GM12892 (cell line): ENCODE measurements at regions not wholly inside any gene's neighbourhood (a gene's known extent, or its start where the extent isn't known, plus 50 kb on each side); places are given as distances from the start of the nearest gene placed in this dataset.

Experiments used
- DNase-seq: peaks from one replicate; pipeline ENCODE4 v3.0.0; 2011; ENCODE audit not compliant: insufficient read length
- FAIRE-seq: peaks from 2 replicates; lab custom pipeline; 2011; peaks lifted over from hg19 to GRCh38; lab: Jason Lieb, UNC
- POLR2A ChIP-seq: IDR thresholded peaks from 2 replicates; pipeline ENCODE4 v1.6.1; 2011; ENCODE audit warnings: low read depth, low read length, control low read depth
- POLR2AphosphoS5 ChIP-seq: IDR thresholded peaks from 2 replicates; pipeline ENCODE4 v1.6.1; 2011; ENCODE audit warnings: low read depth, low read length, control low read depth
- TAF1 ChIP-seq: IDR thresholded peaks from 2 replicates; pipeline ENCODE4 v1.6.1; 2011; ENCODE audit warnings: low read depth, mild to moderate bottlenecking, control low read depth, low read length, borderline replicate concordance

DNA sequence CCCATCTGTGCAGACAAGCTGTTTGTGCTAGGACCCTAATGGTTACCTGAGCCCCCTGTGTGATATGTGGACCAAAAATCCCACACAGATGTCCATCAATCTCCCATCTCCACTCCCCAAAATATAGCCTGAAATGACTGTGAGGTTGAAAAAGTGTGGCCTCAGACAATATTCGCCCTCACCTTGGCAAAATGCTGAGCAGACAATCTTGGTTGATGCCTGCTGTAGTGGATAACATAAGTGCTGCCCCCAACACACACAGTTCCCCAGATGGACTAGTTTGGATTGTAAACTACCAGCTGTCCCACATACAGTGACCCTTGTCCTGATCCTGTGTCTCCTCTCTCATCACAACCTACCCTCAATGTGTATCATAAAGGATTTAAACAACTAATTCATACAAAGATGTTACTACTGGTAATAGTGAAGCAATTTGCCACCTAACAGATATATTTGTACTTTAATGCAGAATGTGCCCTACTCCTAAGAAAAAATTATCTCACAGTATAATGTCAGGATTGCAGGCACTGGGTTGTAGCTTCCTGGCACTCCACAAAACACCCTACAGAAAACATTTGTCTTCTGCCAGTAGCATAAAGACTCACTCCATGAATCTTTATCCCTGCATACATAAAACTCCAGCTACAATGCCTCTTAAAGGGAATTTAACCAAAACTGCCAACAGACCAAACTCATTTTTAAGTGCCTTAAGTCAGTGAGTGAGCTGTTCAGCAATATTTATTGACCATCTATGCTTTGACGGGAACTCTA, 161.6 kb downstream of the FBXO15 start:
- TF ChIP-seq POLR2AphosphoS5 (no peak), TAF1 (no peak), POLR2A (no peak)
- DNase-seq: no peak
- no peak for FAIRE-seq

DNA sequence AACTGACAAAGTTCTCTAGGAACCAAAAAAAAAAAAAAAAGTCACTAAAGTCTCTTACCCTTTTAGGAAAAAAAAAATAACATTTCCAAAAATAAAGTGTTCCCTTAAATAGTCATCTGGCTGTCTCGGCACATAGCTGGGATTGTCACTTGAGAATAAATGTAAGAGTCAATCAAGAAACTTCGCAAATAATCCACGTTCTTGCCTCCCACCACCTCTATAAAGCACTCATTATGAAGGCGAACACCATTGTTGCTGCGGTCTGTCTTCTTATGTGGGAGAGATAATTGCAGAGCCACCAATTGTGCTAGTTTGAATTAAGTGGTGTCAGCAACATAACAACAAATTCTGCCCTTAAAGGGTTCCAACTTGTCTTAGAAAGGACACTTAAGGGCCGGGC, 163.7 kb downstream of the FBXO15 start:
- FAIRE-seq (no peak), DNase-seq (no peak)
- TF ChIP-seq TAF1 (no peak), POLR2A (no peak), POLR2AphosphoS5 (no peak)

DNA sequence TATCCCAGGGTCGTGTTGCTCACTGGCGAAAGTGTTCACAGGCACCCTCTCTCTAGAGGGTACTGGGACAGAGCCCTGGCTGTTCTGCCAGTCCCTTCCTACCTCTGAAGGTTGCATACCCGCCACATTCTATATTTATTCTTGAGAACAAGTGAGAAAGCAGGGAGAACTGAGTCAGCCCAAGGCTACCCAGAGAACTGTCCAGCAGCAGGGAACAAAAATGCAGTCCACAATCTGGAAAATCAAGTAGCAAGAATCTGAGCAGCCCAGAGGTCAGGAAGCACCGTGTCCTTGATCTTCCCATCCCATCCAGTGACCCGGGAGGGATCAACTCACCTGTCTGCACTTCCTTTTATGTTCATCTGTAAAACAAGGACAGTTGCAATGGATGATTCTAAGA, 164.1 kb downstream of the FBXO15 start:
- TF ChIP-seq POLR2A (no peak), POLR2AphosphoS5 (no peak), TAF1 (no peak)
- FAIRE-seq: no peak

DNA sequence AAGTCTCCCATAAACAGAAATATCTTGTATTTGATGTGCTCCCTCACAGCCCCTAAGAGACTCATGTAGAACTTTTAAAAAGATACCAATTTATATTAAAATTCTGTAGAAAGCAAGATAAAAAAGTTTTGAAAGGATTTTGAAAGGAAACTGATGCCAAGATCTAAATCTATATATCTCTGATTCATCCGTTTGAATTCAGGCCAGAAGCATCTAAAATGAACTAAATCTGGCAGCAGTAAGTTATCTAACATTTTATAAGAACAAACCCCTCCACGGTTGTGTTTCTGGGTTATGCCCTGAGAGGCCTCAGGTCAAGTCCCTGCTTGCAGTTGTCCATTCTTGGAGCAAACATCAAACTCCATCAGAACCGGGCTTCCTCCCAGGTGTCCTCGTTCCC, 165.8 kb downstream of the FBXO15 start:
- no peak for FAIRE-seq
- TF ChIP-seq POLR2A (no peak), TAF1 (no peak), POLR2AphosphoS5 (no peak)

More for the DNA sequence above, 164.1 kb downstream of the FBXO15 start:
- DNase-seq: no peak

DNA sequence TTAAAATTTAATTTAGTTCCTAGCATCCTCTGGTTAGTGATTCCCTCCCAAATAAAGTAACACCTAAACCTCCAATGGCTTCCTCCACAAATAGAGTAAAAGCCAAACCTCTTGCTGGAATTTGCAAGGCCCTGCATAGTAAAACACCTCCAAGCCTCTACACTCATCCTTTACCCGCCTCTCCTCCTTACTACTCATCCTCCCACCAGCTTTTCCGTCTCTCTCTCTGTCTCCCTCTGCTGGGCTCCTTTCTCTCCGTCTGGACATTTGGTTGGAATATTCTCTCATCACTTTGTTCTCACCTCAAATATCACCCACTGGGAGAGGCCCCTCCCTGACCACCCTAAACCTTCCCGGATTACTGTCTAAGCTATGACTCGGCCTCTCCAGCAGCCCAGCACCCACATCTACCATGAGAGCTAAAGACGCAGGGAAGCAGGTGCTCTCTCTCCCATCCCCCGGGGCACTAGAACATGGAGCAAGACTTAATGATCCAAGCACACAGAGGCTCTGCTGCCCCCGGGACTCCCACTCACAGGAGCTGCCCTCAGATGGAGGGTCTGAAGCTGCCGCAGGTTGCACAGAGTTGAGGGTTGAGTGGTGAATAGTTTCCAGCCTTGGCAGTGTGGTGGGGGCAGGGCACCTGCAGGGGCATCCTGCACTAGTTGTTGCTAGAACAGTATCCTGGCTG, 167.2 kb downstream of the FBXO15 start:
- FAIRE-seq: no peak

More for the DNA sequence above, 165.8 kb downstream of the FBXO15 start:
- no peak for DNase-seq

DNA sequence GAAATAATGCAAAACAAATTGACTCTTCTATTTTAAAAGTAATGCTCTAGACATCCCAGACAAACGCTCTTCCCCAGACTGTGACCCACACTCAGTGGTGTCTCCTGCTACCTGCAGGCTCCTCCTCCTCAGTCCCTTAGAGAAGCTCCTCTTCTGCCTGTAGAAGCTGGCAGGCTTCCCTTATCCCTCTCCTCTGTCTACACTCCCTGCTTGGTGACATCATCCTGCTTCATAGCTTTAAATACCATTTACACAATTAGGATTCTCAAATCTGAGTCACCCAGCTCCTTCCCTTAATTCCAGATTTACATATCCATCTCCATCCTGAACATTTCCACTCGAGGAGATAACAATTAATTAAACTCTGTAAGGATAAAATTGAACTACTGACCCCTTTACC, 167.9 kb downstream of the FBXO15 start:
- no peak for TF ChIP-seq TAF1
- TF ChIP-seq POLR2AphosphoS5: no peak
- no peak for TF ChIP-seq POLR2A
- FAIRE-seq: no peak
- no peak for DNase-seq

More for the DNA sequence above, 167.2 kb downstream of the FBXO15 start:
- TF ChIP-seq POLR2A (no peak), POLR2AphosphoS5 (no peak), TAF1 (no peak)
- DNase-seq: no peak

DNA sequence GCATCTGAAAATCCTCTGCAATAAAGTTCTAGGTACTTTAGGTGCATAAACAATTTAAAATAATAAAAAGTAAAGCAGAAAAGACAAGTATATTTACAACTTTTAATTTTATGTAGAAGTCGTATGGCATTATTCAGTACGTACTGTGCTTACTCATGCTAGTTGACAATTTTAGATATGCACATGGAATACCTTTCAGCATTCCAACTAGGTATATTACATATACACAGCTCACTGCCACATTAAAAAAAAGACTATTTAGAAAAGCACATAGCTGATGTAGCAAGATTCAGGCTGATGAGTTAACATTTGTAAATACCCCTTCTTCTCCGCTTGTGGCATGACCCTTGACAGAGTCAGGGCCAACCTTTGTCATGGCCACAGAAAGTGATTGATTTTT, 171.2 kb downstream of the FBXO15 start:
- DNase-seq: no peak

DNA sequence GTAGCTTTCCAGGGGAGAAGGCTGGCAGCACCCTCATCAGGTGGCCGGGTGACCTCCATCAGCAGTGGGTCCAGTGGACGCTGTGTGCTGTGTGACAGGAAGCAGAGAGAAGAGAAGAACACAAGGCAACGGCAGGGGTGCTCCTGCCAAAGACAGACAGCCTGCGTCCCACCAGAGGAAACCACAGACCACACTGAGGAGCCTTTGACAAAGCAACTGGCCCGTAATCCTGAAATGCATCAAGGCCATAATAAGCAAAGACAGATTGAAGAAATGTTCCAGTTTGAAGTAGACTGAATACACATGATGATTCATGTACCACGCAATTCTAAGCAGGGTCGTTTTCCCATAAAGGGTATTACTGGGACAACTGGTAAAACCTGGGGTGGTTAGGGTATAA, 172.4 kb downstream of the FBXO15 start:
- no peak for FAIRE-seq
- TF ChIP-seq TAF1 (no peak), POLR2AphosphoS5 (no peak)
- DNase-seq: no peak

More for the DNA sequence above, 171.2 kb downstream of the FBXO15 start:
- no peak for TF ChIP-seq POLR2A
- TF ChIP-seq TAF1: no peak
- TF ChIP-seq POLR2AphosphoS5: no peak
- no peak for FAIRE-seq

DNA sequence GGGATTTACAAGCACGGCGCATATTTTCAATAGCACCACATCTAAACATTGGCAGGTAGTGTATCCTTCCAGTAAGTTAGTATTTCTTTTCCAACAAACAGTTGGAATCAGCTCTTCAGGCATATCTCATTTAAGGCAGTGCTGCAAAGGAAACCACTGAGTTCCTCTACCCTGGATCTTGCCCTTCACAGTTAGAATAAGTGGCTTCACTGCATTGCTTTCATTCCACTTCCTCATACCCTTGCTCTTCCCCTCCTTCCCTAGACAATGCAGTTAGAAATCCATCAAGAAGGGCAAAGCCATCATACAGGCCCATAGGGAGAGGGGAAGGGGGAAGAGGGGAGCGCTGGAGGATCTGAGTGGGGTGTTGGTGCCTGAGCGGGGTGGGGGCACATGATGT, 173.7 kb downstream of the FBXO15 start:
- TF ChIP-seq POLR2AphosphoS5 (no peak), TAF1 (no peak), POLR2A (no peak)
- DNase-seq (no peak), FAIRE-seq (no peak)

DNA sequence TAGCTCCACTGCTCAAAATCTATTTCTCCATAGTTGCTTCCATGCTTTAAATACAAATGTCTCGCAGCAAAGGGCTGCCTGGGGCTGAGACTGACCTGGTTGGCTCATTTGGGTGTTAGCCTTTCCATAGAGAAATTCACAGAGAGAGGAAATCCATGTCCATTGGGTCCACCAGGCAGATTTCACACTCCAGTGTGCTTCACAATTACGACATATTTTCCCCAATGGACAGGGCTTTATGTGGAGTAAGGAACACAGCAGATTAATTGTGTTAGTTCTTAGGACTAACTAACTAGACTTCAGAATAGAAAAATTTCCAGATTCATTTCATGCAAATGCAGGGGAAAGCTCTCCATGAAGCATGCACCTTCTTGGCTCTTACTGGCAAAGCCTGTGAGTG, 180.7 kb downstream of the FBXO15 start:
- no peak for TF ChIP-seq POLR2A
- no peak for TF ChIP-seq TAF1
- TF ChIP-seq POLR2AphosphoS5: no peak
- FAIRE-seq (no peak), DNase-seq (no peak)

DNA sequence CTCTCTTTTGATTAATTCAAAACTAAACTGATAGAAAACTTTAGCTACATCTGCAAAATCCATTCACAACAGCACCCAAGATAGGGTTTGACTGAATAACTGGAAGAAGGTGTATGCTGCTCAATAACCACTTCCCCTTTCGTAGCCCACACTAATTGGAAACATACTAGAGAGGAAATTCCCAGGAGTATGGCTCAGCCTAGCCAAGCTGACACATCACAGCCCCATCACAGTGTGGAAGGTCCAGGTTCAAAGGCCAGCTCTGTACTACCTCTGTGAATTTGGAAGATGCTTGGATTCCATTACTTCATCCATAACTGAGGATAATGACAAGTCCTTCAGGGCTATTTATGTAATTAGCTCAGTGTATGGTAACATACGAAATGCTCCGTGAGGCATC, 185.4 kb downstream of the FBXO15 start:
- FAIRE-seq (no peak), DNase-seq (no peak)
- TF ChIP-seq TAF1: no peak
- no peak for TF ChIP-seq POLR2A
- no peak for TF ChIP-seq POLR2AphosphoS5

DNA sequence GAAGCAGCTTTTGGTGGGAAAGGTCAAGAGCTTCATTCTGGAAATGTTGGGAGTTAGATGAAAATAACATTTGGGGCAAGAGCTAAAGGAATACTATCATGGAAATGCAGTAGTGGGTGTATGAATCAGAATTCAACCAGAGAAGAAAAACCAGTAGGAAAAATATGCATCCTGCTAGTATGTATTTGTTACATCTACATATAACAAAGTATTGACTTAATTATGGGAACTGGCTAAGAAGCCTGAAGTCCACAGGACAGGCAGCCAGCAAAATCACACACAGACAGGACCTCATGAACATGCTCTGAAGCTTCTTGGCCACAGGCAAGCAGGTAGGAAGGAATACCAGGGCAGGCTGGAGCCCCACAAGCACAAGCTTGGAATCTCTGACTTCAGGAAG, 185.8 kb downstream of the FBXO15 start:
- DNase-seq: no peak
- TF ChIP-seq TAF1 (no peak), POLR2AphosphoS5 (no peak), POLR2A (no peak)
- FAIRE-seq: no peak

DNA sequence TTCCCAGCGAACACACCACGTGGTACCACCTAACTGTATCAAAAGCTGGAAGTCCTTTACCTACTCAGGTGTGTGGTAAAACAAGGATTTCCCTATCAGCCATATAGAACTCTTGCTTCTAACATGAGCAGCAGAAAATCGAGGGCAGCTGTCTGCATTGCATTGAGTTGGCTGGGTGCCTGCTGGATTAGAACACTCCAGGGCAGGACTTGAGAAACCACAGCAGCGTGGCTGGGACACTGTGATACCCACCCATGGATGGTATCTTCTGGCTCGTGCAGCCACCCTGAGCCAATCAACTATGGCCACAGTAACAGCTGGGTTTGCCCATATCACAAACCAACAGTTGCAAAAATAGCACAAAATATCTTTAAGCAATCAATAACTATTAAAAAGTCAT, 188.3 kb downstream of the FBXO15 start:
- no peak for FAIRE-seq
- DNase-seq: no peak
- TF ChIP-seq POLR2A (no peak), POLR2AphosphoS5 (no peak), TAF1 (no peak)
